HepG2 (cell line): ENCODE measurements at regions not wholly inside any gene's neighbourhood (a gene's known extent, or its start where the extent isn't known, plus 50 kb on each side); places are given as distances from the start of the nearest gene placed in this dataset.

Experiments
- ATAC-seq: fragments of 200-7000 bp; cut with Tn5 transposase; 3 replicates; pipeline ENCODE4 v1.9.1; 2020; ENCODE audit warnings: mild to moderate bottlenecking, moderate library complexity
- BruUV-seq: library from RNA; stranded (reverse); fragments of 400-500 nt; replicated peaks from 2 replicates; lab custom pipeline; 2021; lab: Mats Ljungman, UMichigan
- CTCF ChIA-PET: fragments of 300-600 bp; formaldehyde crosslinking; extraction: SDS; loops from one replicate; lab custom pipeline; 2021; ENCODE audit warnings: low total read pairs, inconsistent platforms, low intra/inter-chr PET ratio; lab: Yijun Ruan, JAX
- POLR2A ChIA-PET: fragments of 350-600 bp; sonication (Branson Sonifier 250); formaldehyde crosslinking; loops from one replicate; lab custom pipeline; 2020; ENCODE audit warnings: antibody characterized with exemption, inconsistent platforms; lab: Yijun Ruan, JAX
- DNase-seq: peaks from one replicate; pipeline ENCODE4 v3.0.0-alpha.2; 2015; ENCODE audit warnings: low spot score
- FAIRE-seq: peaks from 3 replicates; lab custom pipeline; 2011; peaks lifted over from hg19 to GRCh38; lab: Jason Lieb, UNC
- H2AFZ ChIP-seq: one replicate; pipeline ENCODE4 v1.6.1; 2011; ENCODE audit warnings: low read length, inconsistent platforms
- H3K27ac ChIP-seq: fragments of 300-600 bp; 3 replicates; pipeline ENCODE4 v1.8.0; 2011; ENCODE audit warnings: mixed run types, mild to moderate bottlenecking, mixed read lengths, low read length, inconsistent platforms; ENCODE audit not compliant: insufficient read depth; ENCODE audit errors: extremely low read length
- H3K27me3 ChIP-seq, 2 experiments: fragments of 200-600 bp in 1 of 2; 2 replicates in 1 of 2; 3 replicates in 1 of 2; pipeline versions ENCODE4 v1.6.0 to v1.8.0; 2011; ENCODE audit warnings: low read length in 2 of 2, mild to moderate bottlenecking in 2 of 2, moderate library complexity in 2 of 2, inconsistent platforms in 1 of 2; ENCODE audit not compliant: insufficient read depth in 2 of 2, control insufficient read depth in 1 of 2
- H3K36me3 ChIP-seq, 2 experiments: fragments of 200-600 bp in 1 of 2; replicated peaks in 1 of 2; 2 replicates in 1 of 2; 3 replicates in 1 of 2; pipeline versions ENCODE4 v1.5.1 to v1.8.0; 2011; ENCODE audit warnings: low read length in 2 of 2, inconsistent platforms in 1 of 2; ENCODE audit not compliant: insufficient read depth in 2 of 2, control insufficient read depth in 1 of 2
- H3K4me1 ChIP-seq: 2 replicates; pipeline ENCODE4 v1.5.1; 2012; ENCODE audit warnings: low read length, inconsistent platforms; ENCODE audit not compliant: insufficient read depth
- H3K4me2 ChIP-seq: 2 replicates; pipeline ENCODE4 v1.6.0; 2011; ENCODE audit warnings: low read depth, low read length, inconsistent platforms
- H3K4me3 ChIP-seq, 3 experiments: fragments of 200-600 bp in 1 of 3; sonication (generic), shearing (Covaris generic) in 1 of 3; replicated peaks in 1 of 3; 2 replicates each; pipeline ENCODE4 v1.5.1; 2011 to 2016; ENCODE audit warnings: low read length in 3 of 3, inconsistent platforms in 2 of 3, low read depth in 2 of 3, mild to moderate bottlenecking in 2 of 3, control low read depth in 1 of 3, mixed read lengths in 1 of 3; ENCODE audit not compliant: insufficient read depth in 1 of 3
- H3K79me2 ChIP-seq: one replicate; pipeline ENCODE4 v1.6.1; 2011; ENCODE audit warnings: low read length, inconsistent platforms; ENCODE audit not compliant: insufficient read depth
- H3K9ac ChIP-seq: 2 replicates; pipeline ENCODE4 v1.6.0; 2011; ENCODE audit warnings: mild to moderate bottlenecking, low read depth, low read length, inconsistent platforms; ENCODE audit not compliant: insufficient read depth
- H3K9me3 ChIP-seq: 2 replicates; pipeline ENCODE4 v1.5.1; 2012; ENCODE audit warnings: mild to moderate bottlenecking, low read length
- H4K20me1 ChIP-seq: 2 replicates; pipeline ENCODE4 v1.6.0; 2011; ENCODE audit warnings: inconsistent platforms, mild to moderate bottlenecking, low read length, moderate library complexity; ENCODE audit not compliant: insufficient read depth
- E2F5 ChIP-seq: sonication (generic); formaldehyde crosslinking; conservative IDR thresholded peaks from 2 replicates; pipeline ENCODE4 v1.4.0; 2020; ENCODE audit warnings: missing genetic modification reagents
- HNRNPK ChIP-seq: fragments of 200-400 bp; formaldehyde crosslinking; IDR thresholded peaks from 2 replicates; pipeline ENCODE4 v1.6.1; 2018; ENCODE audit warnings: low read length, low read depth, moderate library complexity, mild to moderate bottlenecking; ENCODE audit not compliant: poor library complexity, severe bottlenecking
- HNRNPUL1 ChIP-seq: fragments of 200-400 bp; formaldehyde crosslinking; IDR thresholded peaks from 2 replicates; pipeline ENCODE4 v1.6.1; 2017; ENCODE audit warnings: low read depth, mild to moderate bottlenecking, low read length, moderate library complexity
- HOMEZ ChIP-seq: IDR thresholded peaks from 2 replicates; pipeline ENCODE4 v1.6.1; 2016; ENCODE audit warnings: low read depth
- KDM5B ChIP-seq: sonication (generic); formaldehyde crosslinking; IDR thresholded peaks from 2 replicates; pipeline ENCODE4 v1.4.0; 2020; ENCODE audit warnings: missing genetic modification reagents, mild to moderate bottlenecking, borderline replicate concordance
- POLR2AphosphoS2 ChIP-seq: IDR thresholded peaks from 2 replicates; pipeline ENCODE4 v1.6.1; 2011; ENCODE audit warnings: low read depth, low read length, improper control_type of control experiment
- SIX1 ChIP-seq: sonication (generic); formaldehyde crosslinking; IDR thresholded peaks from 2 replicates; pipeline ENCODE4 v1.4.0; 2020; ENCODE audit warnings: missing genetic modification reagents, borderline replicate concordance
- SNRNP70 ChIP-seq: fragments of 200-400 bp; formaldehyde crosslinking; IDR thresholded peaks from 2 replicates; pipeline ENCODE4 v1.6.1; 2017; ENCODE audit warnings: mild to moderate bottlenecking, low read depth, low read length, moderate library complexity
- SRSF1 ChIP-seq: fragments of 200-400 bp; formaldehyde crosslinking; optimal IDR thresholded peaks from 2 replicates; pipeline ENCODE3; 2017; ENCODE audit warnings: mild to moderate bottlenecking, low read depth, low read length, moderate library complexity
- ZBTB34 ChIP-seq: sonication (generic); formaldehyde crosslinking; IDR thresholded peaks from 2 replicates; pipeline ENCODE4 v1.8.0; 2022; ENCODE audit warnings: mild to moderate bottlenecking, missing genetic modification reagents
- ZNF572 ChIP-seq: sonication (generic); formaldehyde crosslinking; IDR thresholded peaks from 2 replicates; pipeline ENCODE4 v1.5.1; 2020; ENCODE audit warnings: mild to moderate bottlenecking, missing genetic modification reagents
- WGBS: methylation state at CpG from one replicate; pipeline ENCODE4 v1.1.6; 2017; ENCODE audit warnings: low lambda C conversion rate; 5-methylcytosine and 5-hydroxymethylcytosine counted together
- in situ Hi-C: cut with HindIII; loops from 2 replicates; pipeline ENCODE4 v1.10.0; 2017; ENCODE audit warnings: low pct_unique_long_range_greater_than_20kb; ENCODE audit not compliant: extremely low pct_ligation_motif_present
- intact Hi-C: fragments of 100-400 bp; cut with micrococcal nuclease; formaldehyde crosslinking; loops from one replicate; pipeline ENCODE4 v1.10.0; 2022; ENCODE audit not compliant: unreplicated experiment
- TF ChIP-seq, protein P1 (sequence below): IDR thresholded peaks from 2 replicates; pipeline ENCODE4 v1.6.1; 2012; ENCODE audit warnings: inconsistent platforms
- TF ChIP-seq, protein P2 (sequence below): sonication (generic); formaldehyde crosslinking; IDR thresholded peaks from 2 replicates; pipeline ENCODE4 v1.4.0; 2020; ENCODE audit warnings: mild to moderate bottlenecking, low read depth, missing genetic modification reagents

DNA sequence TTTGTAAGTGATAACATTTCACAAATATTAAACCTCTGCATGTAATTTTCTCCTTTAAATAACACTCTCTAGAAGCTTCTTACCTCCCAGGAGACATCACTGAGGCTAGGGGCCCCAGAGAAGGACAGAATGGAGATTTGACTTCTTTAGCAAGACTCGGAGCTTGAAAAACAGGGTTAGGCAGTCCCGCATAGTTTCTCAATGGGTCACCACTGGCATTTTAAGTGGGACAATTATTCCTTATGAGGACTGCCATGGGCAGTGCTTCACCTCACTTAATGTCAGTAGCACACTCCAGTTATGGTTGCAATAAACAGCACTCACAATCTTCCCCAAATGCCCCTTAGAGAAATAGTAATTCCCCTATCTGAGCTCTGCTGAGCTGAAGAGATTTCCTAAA, 66.7 kb upstream of the NOCT start:
- Histone ChIP-seq H3K27me3 (no peaks in the 10 kb centered on the region), H3K9me3 (no peaks in the 10 kb centered on the region), H3K27ac (no peak overlapping the region), H4K20me1 (no peaks in the 10 kb centered on the region), H3K9ac (no peak overlapping the region), H3K4me3 (no peak overlapping the region), H3K4me2 (no peak overlapping the region), H2AFZ (no peak overlapping the region), H3K4me1 (no peaks in the 10 kb centered on the region), H3K36me3 (no peaks in the 10 kb centered on the region), H3K79me2 (no peaks in the 10 kb centered on the region)
- FAIRE-seq, result no peak
- BruUV-seq, result no TSS peak
- no peak for TF ChIP-seq E2F5 (CRISPR knock-in tag)
- TF ChIP-seq, protein P1, sequence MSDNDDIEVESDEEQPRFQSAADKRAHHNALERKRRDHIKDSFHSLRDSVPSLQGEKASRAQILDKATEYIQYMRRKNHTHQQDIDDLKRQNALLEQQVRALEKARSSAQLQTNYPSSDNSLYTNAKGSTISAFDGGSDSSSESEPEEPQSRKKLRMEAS, result no peak
- no peak for TF ChIP-seq ZNF572 (CRISPR knock-in tag)
- no peak for TF ChIP-seq SIX1 (CRISPR knock-in tag)
- intact Hi-C loops, result no loop called here
- in situ Hi-C loops, result no loop called here
- CTCF ChIA-PET, result no interaction called here
- WGBS, result 30% methylated on average over 2 of the region's 2 CpGs
- POLR2A ChIA-PET, result no interaction called here
- no peak for ATAC-seq
- no peak for DNase-seq

- no peak for FAIRE-seq
- intact Hi-C loops (no loop called here), in situ Hi-C loops (no loop called here)
- no TSS peak for BruUV-seq
- Histone ChIP-seq H2AFZ (no peak overlapping the region), H3K27ac (no peak overlapping the region), H3K27me3 (no peaks in the 10 kb centered on the region), H3K4me1 (no peaks in the 10 kb centered on the region), H3K79me2 (no peaks in the 10 kb centered on the region), H4K20me1 (no peaks in the 10 kb centered on the region), H3K4me2 (no peak overlapping the region), H3K4me3 (no peak overlapping the region), H3K9me3 (no peaks in the 10 kb centered on the region), H3K9ac (no peak overlapping the region), H3K36me3 (no peaks in the 10 kb centered on the region)
- ChIA-PET CTCF (no interaction called here), POLR2A (no interaction called here)
- DNase-seq, result no peak
- no peak for ATAC-seq
- WGBS, result 22% methylated on average over 1 of the region's 1 CpG
- no peak for TF ChIP-seq HOMEZ (CRISPR knock-in tag)
- no peak for TF ChIP-seq POLR2AphosphoS2
- no peak for TF ChIP-seq SNRNP70
- no peak for TF ChIP-seq HNRNPK
- no peak for TF ChIP-seq SRSF1
- no peak for TF ChIP-seq HNRNPUL1
- TF ChIP-seq, protein P2, sequence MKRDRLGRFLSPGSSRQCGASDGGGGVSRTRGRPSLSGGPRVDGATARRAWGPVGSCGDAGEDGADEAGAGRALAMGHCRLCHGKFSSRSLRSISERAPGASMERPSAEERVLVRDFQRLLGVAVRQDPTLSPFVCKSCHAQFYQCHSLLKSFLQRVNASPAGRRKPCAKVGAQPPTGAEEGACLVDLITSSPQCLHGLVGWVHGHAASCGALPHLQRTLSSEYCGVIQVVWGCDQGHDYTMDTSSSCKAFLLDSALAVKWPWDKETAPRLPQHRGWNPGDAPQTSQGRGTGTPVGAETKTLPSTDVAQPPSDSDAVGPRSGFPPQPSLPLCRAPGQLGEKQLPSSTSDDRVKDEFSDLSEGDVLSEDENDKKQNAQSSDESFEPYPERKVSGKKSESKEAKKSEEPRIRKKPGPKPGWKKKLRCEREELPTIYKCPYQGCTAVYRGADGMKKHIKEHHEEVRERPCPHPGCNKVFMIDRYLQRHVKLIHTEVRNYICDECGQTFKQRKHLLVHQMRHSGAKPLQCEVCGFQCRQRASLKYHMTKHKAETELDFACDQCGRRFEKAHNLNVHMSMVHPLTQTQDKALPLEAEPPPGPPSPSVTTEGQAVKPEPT (CRISPR knock-in tag), result no peak
- TF ChIP-seq KDM5B (CRISPR knock-in tag), result no peak
- no peak for TF ChIP-seq ZBTB34 (CRISPR knock-in tag)
Measured at GRCh38 chr4:138946306-138946705, 69.3 kb upstream of the NOCT start.
